MCF 10A (cell line): ENCODE measurements at regions not wholly inside any gene's neighbourhood (a gene's known extent, or its start where the extent isn't known, plus 50 kb on each side); places are given as distances from the start of the nearest gene placed in this dataset.

Experiments used
- BruUV-seq: library from RNA; stranded (reverse); fragments of 400-500 nt; replicated peaks from 2 replicates; lab custom pipeline; 2021; lab: Mats Ljungman, UMichigan
- CTCF ChIA-PET: fragments of 300-600 bp; sonication (Branson Sonifier 250); formaldehyde crosslinking; extraction: SDS; loops from one replicate; lab custom pipeline; 2021; ENCODE audit warnings: antibody characterized with exemption, inconsistent platforms; lab: Yijun Ruan, JAX
- POLR2A ChIA-PET: fragments of 300-600, 350-650 bp; sonication (Branson Sonifier 250); formaldehyde crosslinking; extraction: SDS; loops from one replicate; lab custom pipeline; 2020; ENCODE audit warnings: antibody characterized with exemption, inconsistent platforms; lab: Yijun Ruan, JAX
- DNase-seq: peaks from one replicate; pipeline ENCODE4 v3.0.0-alpha.2; 2018; ENCODE audit not compliant: unreplicated experiment
- H3K27ac Mint-ChIP-seq: one replicate; pipeline ENCODE4 v1.8.0; 2022; ENCODE audit warnings: mild to moderate bottlenecking, low read depth, mixed read lengths; ENCODE audit not compliant: unreplicated experiment
- H3K27me3 Mint-ChIP-seq: one replicate; pipeline ENCODE4 v1.8.0; 2022; ENCODE audit warnings: mixed read lengths; ENCODE audit not compliant: insufficient read depth, unreplicated experiment
- H3K36me3 Mint-ChIP-seq: one replicate; pipeline ENCODE4 v1.8.0; 2022; ENCODE audit warnings: mild to moderate bottlenecking, moderate library complexity, mixed read lengths; ENCODE audit not compliant: insufficient read depth, unreplicated experiment
- H3K4me1 Mint-ChIP-seq: one replicate; pipeline ENCODE4 v1.8.0; 2022; ENCODE audit warnings: mixed read lengths; ENCODE audit not compliant: insufficient read depth, unreplicated experiment
- H3K4me3 Mint-ChIP-seq: one replicate; pipeline ENCODE4 v1.8.0; 2022; ENCODE audit warnings: mild to moderate bottlenecking, moderate library complexity, mixed read lengths; ENCODE audit not compliant: unreplicated experiment
- H3K9me3 Mint-ChIP-seq: one replicate; pipeline ENCODE4 v1.8.0; 2022; ENCODE audit warnings: mixed read lengths; ENCODE audit not compliant: unreplicated experiment
- CTCF ChIP-seq: fragments of 200-600 bp; IDR thresholded peaks from one replicate; pipeline ENCODE4 v1.8.0; 2022; ENCODE audit warnings: antibody characterized with exemption, mild to moderate bottlenecking; ENCODE audit not compliant: unreplicated experiment
- intact Hi-C: fragments of 100-400 bp; cut with micrococcal nuclease; formaldehyde crosslinking; loops from 2 replicates; pipeline ENCODE4 v1.14.1; 2022

GRCh38 chr4:13174001-13174400 is 310.1 kb downstream of the RAB28 start:
- intact Hi-C loops = no loop called here

GRCh38 chr4:13171292-13172057 is 312.7 kb downstream of the RAB28 start:
- ChIA-PET CTCF (interaction anchor here (0.6 kb wide), 1 partner anchor 442 kb away, joined by 3 read pairs; no protein-coding TSS in a partner anchor), POLR2A (no interaction called here)
- TF ChIP-seq CTCF = no peak
- no TSS peak for BruUV-seq
- Mint-ChIP-seq H3K4me1 (peaks cover 7% of the 10 kb centered on the region), H3K36me3 (no peaks in the 10 kb centered on the region), H3K4me3 (no peak overlapping the region), H3K27ac (no peak overlapping the region), H3K27me3 (no peaks in the 10 kb centered on the region), H3K9me3 (no peaks in the 10 kb centered on the region)
- no peak for DNase-seq
- intact Hi-C loops = no loop called here

More at GRCh38 chr4:13174001-13174400, 310.1 kb downstream of the RAB28 start:
- no peak for DNase-seq
- H3K4me3 Mint-ChIP-seq = no peak overlapping the region
- H3K9me3 Mint-ChIP-seq = no peaks in the 10 kb centered on the region
- no peak overlapping the region for H3K27ac Mint-ChIP-seq
- ChIA-PET CTCF (no interaction called here), POLR2A (no interaction called here)
- H3K27me3 Mint-ChIP-seq = no peaks in the 10 kb centered on the region
- no peak for TF ChIP-seq CTCF
- no peaks in the 10 kb centered on the region for H3K4me1 Mint-ChIP-seq
- H3K36me3 Mint-ChIP-seq = no peaks in the 10 kb centered on the region
- BruUV-seq = no TSS peak

GRCh38 chr4:13169731-13170525 is 314.2 kb downstream of the RAB28 start:
- ChIA-PET CTCF (interaction anchor here (0.6 kb wide), 2 partner anchors 15 to 138 kb away, joined by 3 read pairs; no protein-coding TSS in a partner anchor), POLR2A (no interaction called here)
- Mint-ChIP-seq H3K4me1 (peaks cover 7% of the 10 kb centered on the region), H3K4me3 (no peak overlapping the region), H3K9me3 (no peaks in the 10 kb centered on the region), H3K27me3 (no peaks in the 10 kb centered on the region), H3K36me3 (peaks cover 6% of the 10 kb centered on the region), H3K27ac (no peak overlapping the region)
- BruUV-seq = no TSS peak
- intact Hi-C loops = no loop called here
- DNase-seq = no peak
- no peak for TF ChIP-seq CTCF

- H3K4me1 Mint-ChIP-seq = peaks cover 7% of the 10 kb centered on the region
- TF ChIP-seq CTCF = no peak
- no TSS peak for BruUV-seq
- no peaks in the 10 kb centered on the region for H3K27me3 Mint-ChIP-seq
- H3K36me3 Mint-ChIP-seq = peaks cover 6% of the 10 kb centered on the region
- H3K9me3 Mint-ChIP-seq = no peaks in the 10 kb centered on the region
- DNase-seq = no peak
- intact Hi-C loops = no loop called here
- ChIA-PET CTCF (no interaction called here), POLR2A (no interaction called here)
- no peak overlapping the region for H3K4me3 Mint-ChIP-seq
- H3K27ac Mint-ChIP-seq = no peak overlapping the region
Measured at GRCh38 chr4:13168326-13168725, 315.8 kb downstream of the RAB28 start.
